H1 (cell line): ENCODE measurements at regions not wholly inside any gene's neighbourhood (a gene's known extent, or its start where the extent isn't known, plus 50 kb on each side); places are given as distances from the start of the nearest gene placed in this dataset.

ENCODE experiments used
- GABPA ChIP-seq: IDR thresholded peaks from 2 replicates; pipeline ENCODE4 v1.6.1; 2011; ENCODE audit warnings: mild to moderate bottlenecking, low read length, moderate library complexity, borderline replicate concordance; ENCODE audit not compliant: insufficient read depth
- ZNF274 ChIP-seq: IDR thresholded peaks from 2 replicates; pipeline ENCODE4 v1.7.0; 2012; ENCODE audit warnings: low read length, borderline replicate concordance; ENCODE audit errors: extremely low read depth
- TF ChIP-seq, protein P1 (sequence below): IDR thresholded peaks from 2 replicates; pipeline ENCODE4 v1.6.1; 2011; ENCODE audit warnings: low read length, improper control_type of control experiment

DNA sequence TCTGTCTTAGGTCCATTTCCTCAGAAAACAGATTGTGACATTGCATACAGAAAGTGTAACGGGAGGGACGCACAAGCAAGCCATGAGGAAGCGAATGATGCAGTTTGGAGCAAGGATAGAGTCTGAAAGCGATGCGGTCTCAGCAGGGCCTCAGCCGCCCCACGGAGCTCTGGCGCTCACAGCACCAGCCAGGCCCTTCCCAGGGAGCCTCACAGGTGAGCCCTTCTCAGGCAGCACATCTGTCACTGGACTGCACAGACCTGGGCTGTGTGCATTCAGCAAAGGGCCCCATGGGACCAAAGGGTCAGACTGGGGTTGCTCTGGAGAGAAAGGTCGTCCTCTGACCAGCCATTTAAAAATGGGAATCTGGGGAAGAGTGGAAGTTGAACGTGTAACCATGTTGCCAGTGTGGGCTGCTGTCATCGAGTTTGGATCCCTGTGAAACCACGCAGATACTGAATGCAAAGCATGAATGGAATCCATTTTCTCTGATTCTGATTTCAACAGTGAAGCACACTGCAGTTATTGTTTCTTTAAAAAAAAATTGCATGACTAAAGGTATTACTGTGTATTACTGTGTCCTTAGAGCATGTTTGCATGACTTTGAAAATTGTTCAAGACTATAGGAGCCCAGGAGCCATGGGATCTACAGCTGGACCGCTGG lies 350.0 kb upstream of the AKR1E2 start (continued):
- TF ChIP-seq ZNF274 (no peak), GABPA (no peak)
- TF ChIP-seq, protein P1, sequence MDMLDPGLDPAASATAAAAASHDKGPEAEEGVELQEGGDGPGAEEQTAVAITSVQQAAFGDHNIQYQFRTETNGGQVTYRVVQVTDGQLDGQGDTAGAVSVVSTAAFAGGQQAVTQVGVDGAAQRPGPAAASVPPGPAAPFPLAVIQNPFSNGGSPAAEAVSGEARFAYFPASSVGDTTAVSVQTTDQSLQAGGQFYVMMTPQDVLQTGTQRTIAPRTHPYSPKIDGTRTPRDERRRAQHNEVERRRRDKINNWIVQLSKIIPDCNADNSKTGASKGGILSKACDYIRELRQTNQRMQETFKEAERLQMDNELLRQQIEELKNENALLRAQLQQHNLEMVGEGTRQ, result no peak
